ENCODE measurements at regions not wholly inside any gene's neighbourhood (a gene's known extent, or its start where the extent isn't known, plus 50 kb on each side); places are given as distances from the start of the nearest gene placed in this dataset.
"Not testable (repeated sequence)": the region's sequence is repeated elsewhere in the genome, so short reads cannot be mapped to it uniquely, and the experiment has no call there.

DNA sequence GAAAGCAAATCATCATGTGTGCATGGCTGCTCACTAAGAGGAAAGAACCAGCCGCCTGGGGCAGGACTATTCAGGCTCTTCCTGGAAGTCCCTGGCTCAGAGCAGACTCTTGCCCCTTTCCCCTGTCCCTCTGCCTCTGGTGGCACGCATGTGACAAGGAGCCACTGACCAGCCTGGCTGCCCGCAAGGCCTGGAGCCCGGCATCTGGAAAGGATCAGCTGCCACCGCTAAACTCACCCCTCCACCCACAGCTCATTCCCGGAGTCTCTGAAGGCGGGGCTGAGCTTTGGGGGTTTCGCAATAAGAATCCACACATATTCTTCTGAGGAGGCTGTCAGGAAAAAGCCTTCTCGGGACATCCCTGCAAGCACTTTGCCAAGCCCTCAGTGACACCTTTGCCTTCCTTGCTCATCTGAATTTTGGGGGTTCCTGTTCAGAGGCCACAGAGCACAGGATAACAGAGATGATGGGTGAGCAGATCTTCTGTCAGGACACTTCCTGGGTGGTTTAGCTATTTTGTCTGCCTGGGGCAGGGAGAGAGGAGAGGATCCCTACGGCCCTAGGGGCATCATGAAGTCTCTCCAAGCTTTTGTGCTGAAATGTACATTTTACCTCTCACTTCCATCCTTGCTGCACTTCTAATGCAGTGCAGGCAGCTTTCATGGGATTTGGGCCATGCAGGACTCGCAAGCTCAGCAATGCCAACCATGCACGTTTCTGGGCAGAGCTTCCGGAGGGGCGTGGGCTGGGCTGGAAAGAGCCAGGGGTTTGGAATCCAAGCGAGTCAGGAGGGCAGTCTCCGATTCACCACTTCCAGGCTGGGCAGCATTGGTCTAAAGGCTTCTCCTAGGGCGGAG, 124.8 kb upstream of the MAP1LC3B2 start:
- DNase-seq, result no peak

DNA sequence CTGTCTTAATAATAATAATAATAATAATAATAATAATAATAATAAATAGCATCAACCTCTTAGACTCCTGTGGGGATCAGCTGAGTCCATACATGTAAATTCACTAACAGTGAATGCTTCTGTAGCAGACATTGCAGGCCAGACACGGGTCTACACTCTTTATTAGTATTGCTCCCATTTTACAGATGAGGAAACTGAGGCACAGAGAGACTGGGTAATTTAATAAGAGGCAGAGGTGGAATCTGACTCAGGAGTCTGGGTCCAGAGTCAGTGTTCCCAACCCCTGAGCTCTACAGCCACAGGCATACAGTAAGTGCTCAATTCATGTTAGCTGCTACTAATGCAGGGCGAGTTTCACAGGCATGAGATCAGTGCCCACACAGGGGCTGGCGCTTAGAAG, 123.2 kb upstream of the MAP1LC3B2 start:
- DNase-seq, result no peak

- no peak for DNase-seq
Measured at GRCh38 chr12:116436561-116437249, 122.5 kb upstream of the MAP1LC3B2 start.

- no peak for DNase-seq
Measured at GRCh38 chr12:116441292-116441691, 117.9 kb upstream of the MAP1LC3B2 start.

- DNase-seq, result no peak
Measured at GRCh38 chr12:116442304-116442703, 116.9 kb upstream of the MAP1LC3B2 start.

DNA sequence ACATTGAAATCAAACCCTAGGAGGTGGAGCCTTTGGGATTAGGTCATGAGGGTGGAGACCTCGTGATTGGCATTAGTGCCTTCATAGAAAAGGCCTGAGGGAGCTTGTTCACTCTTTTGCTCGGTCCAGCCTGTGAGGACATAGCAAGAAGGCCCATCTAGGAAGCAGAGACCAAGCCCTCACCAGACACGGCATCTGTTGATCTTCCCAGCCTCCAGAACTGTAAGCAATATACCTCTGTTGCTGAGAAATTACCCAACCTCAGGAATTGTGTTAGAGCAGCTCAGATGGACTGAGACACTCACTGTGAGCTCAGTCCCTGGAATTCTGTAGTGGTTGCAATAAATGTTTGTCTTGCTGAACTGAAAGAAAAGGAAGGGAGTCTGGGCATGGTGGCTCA, 116.2 kb upstream of the MAP1LC3B2 start:
- DNase-seq, result no peak

DNA sequence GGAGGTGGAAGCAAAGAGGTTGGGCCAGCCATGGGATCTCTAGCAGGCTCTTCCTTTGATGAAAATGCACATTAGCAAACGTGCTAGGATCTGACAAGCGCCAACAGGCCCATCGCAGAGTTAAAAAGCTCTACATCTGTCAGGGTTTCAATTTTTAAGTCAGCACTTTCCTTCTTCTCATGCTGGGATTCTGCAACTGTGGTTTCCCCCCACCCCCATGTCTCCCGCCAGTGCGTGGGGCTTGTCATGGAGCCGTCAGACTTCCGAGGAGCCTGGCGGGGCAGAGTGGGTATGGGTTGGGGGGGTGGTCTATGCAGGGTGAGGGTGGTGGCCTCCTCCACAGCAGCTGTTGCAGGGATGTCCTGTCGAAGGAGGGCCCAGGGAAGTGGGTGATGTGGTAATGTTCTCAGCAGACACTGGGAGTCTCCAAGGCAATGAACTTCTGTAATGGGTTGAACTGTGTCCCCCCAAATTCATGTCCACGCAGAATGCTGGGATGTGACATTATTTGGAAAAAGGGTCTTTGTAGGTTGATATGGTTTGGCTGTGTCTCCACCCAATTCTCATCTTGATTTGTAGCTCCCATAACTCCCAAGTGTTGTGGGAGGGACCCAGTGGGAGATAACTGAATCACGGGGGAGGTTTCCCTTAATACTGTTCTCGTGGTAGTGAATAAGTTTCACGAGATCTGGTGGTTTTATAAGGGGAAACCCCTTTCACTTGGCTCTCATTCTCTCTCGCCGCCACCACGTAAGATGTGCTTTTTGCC, 115.2 kb upstream of the MAP1LC3B2 start:
- no peak for DNase-seq

DNA sequence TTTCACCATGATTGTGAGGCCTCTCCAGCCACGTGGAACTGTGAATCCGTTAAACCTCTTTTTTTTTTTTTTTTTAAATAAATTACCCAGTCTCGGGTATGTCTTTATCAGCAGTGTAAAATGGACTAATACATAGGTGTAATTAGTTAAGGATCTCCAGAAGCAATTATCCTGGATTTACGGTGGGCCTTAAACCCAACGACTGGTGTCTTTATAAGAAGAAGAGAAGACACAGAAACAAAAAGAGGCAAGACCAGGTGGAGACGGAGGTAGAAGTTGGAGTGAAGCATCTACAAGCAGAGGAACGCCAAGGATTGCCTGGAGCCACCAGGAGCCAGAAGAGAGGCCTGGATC, 114.6 kb upstream of the MAP1LC3B2 start:
- no peak for DNase-seq

DNA sequence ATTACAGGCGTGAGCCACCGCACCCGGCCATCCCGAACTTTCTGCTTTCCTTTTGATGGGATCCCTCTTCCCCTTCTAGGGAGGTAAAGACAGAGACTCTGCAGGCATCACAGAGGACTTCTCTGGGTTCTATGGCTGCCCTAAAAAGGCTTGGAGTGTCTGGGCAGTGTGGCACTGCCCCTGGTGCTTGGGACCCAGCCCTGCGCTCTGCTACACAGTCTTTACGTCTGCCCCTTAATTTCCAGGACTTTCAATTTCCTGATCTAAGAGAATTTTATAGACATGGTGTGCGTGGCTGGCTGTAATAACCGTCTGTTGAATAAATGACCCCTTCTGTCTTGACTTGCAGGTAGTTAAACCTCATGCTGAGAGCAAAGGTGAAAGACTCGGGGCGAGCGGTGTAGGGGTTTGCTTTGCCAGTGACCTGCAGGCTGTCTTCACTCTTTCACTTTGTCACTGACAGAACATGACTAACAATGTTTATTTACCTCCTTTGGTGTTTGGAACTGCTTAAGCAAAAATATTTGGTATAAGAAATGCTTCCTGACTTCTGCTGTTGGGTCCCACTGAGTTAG, 110.9 kb upstream of the MAP1LC3B2 start:
- DNase-seq, result no peak

GRCh38 chr12:116450406-116450910, 108.7 kb upstream of the MAP1LC3B2 start:
- DNase-seq, result no peak

- not testable (repeated sequence) for DNase-seq
Measured at GRCh38 chr12:116452975-116453374, 106.2 kb upstream of the MAP1LC3B2 start.

DNA sequence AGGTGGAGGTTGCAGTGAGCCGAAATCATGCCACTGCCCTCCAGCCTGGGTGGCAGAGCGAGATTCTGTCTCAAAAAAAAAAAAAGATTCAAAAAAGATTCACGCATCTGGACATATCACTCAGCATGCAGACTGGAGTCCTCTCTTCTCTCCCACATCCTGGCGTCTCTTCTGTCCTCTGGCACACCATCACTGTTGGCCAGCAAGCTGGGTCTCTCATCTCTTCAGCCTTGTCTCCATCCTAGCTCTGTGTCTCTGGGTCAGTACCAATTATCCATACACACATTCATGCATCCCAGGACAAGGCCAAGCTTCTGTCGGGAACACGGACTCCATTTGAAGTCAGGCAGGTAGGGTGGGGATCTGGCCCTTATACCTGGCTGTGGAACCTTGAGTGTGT, 105.5 kb upstream of the MAP1LC3B2 start:
- DNase-seq, result no peak

- DNase-seq, result no peak
Measured at GRCh38 chr12:116454076-116454475, 105.1 kb upstream of the MAP1LC3B2 start.

- no peak for DNase-seq
Measured at GRCh38 chr12:116454950-116455447, 104.2 kb upstream of the MAP1LC3B2 start.

DNA sequence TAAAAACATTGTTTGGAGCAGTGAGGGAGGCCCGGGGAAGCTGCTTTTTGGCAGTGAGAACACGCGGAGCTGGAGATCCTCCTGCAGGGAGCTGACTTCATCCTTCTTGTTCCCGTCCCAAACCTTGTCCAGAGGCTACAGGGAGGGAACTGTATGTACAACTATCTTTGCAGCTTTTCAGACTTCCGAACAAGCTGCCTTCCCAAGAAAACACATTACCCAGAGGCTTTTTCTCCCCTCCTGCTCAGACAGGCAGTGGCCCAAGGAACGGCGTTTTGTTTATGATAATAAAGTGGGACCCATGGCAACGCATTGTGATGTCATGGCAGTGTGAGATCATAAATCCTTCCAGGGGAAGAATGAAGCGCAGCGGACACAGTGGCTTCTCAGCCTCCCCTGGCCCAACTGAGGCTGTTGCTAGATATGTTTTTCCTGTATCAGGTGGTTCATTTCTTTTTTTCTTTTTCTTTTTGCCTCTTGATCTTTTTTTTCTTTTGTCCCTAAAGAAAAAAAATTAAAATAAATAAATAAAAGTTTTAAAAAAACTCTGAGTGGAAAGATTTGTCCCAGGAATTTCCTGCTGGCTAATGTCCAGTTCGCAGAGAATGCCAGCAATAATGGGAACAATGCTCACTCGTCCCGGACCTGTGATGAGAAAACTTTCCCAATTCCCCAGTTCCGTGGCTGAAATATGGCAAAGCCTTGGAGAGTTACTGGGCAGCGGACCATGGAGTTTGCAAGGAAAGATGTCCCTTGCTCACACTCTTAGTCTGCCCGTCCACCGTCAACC, 103.4 kb upstream of the MAP1LC3B2 start:
- no peak for DNase-seq

DNA sequence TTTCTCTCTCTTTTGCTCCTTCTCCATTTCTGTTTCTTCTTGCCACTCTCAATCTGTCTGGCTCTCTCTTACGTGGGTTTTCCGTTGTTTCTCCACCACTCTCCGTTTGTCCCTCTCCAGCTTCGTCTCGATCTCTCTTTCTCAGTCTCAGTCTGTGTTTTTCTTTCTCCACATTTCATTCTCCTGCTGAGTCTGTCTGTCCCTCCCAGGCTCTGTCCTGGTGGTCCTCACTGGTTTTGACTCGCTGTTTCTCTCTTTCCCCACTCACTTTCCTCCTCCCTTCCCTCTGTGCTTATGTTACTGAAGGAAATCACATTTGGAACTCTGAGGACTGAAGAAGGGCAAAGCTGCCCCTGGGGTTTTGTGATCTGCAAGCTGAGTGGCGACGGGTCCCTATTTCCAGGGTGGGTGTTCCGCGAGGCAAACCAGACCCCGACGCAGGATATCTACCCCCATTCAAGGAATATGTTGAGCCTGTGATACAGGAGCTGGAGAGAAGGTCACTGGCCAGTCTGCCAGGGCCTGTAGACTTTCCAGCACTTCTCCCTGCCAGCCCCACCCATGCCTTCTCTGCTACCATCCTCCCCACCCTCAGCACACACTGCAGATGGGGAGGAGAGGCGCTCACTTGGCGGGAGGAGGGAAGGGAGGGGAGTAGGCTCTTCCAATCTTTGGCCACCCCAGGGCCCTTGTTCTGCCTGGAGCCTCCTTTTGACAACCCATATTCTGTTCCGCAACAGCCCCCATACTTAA, 102.7 kb upstream of the MAP1LC3B2 start:
- DNase-seq, result no peak

DNA sequence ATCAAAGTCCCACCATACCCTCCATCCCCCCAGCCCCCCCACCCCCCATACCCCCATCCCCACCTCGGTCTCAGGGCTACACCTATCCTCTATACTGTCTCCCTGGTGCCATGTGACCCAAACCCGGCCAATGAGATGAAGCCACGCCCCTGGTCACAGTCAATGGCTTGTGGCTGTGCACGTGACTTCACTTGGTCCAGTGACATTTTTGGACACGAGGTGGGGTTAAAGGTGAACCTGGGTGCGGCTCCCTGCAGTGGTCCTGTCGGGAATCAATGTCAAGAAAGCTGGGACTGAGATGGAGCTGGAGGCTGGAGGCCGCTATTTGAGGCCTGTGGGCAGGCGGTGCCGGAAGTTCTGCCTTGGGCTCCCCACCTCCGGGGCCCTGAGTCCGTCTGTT, 100.7 kb upstream of the MAP1LC3B2 start:
- no peak for DNase-seq

DNA sequence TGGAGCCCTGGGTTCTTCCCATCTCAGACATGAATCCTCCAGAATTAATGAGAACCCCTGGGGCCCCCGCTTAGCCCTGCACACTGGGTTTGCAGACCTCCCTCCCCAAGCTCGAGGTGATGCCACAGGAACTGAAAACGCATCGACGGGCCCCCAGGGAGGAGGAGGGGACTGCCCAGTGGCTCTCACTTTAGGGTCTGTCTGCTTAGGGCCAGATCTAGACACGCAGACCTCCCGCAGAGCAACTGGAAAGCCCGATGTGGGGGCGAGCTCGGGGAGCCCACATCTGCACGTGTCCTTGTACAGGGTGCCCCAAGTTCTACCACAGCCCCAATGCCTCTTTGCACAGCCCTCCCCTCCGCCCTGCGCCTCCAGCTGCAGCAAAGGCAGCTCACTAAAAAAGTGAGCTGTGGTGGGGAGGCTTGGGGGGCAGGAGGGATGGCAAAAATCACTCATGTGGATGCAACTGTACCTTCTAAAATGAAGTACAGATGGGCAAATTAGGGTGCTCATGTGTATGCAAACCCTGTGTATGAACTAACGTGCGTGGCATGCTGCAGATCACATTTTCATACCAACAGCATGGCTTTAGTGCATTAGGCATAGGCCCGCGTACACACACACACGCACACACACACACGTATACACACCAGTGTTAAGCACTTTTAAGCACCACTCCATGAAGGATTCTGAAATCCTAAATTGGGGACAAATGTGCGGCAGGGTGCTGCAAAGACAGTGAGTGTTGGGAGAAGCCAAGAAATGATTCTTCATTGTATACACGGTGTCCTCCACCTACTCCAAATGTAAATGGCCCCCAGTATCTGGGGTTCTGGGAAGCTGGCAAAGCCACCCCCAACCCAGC, 99.9 kb upstream of the MAP1LC3B2 start:
- no peak for DNase-seq

DNA sequence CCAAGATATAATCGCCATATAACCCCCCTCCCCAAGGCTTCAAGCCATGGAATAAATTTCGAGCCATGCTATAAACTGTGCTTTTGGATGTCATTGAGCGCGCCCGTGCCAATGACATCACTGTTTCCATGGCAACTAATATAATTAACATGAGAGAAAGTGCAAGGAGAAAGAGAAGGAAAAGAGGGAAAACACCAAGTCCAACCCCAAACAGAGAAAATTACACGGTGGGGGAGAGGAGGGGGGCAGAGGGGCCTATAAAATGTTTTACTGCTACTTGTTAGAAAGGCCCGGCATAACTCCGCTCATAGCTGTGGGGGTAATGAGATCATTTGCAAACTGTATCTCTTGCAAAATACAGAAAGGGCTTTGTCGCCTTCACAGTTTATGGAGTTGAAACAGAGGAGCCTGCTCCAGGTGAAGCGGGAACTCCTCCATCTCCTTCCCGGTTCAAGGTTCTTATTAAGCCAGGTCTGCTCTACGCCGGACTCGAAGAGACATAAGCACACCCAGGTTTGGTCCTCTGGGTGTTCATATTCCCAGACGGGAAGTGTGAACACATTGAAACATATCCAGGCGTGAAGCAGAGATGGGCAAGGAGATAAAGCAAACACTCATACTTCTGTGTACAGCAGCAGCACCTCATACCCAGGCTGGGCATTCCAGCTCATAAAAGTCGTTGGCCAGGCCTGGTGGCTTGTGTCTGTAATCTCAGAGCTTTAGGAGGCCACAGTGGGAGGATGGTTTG, 99.1 kb upstream of the MAP1LC3B2 start:
- DNase-seq, result no peak

DNA sequence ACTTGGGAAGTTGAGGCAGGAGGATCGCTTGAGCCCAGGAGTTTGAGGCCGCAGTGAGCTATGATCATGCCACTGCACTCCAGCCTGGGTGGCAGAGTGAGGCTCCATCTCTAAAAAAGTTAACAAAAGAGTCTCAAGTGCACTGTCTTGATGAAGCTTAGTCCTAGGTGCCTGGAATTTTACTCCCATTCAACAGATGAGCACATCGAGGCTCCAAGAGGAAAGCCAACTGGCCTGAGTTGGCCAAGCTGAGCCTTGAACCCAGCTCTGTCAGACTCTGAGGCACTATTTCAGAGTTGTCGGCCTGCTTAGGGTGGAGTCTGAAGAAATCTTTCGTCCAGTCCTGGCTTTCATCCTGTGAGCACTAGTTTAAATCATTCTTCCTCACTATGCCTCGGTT, 98.1 kb upstream of the MAP1LC3B2 start:
- no peak for DNase-seq

Measured in CD4-positive, alpha-beta T cell treated with Interleukin-17A for 4 hours (primary cell).